Ishikawa (cell line): ENCODE measurements at regions not wholly inside any gene's neighbourhood (a gene's known extent, or its start where the extent isn't known, plus 50 kb on each side); places are given as distances from the start of the nearest gene placed in this dataset.

Source experiments
- CEBPB ChIP-seq: IDR thresholded peaks from 2 replicates; pipeline ENCODE4 v1.6.1; 2012
- CREB1 ChIP-seq: IDR thresholded peaks from 2 replicates; pipeline ENCODE4 v1.6.1; 2012; ENCODE audit warnings: low read depth
- EGR1 ChIP-seq: IDR thresholded peaks from 2 replicates; pipeline ENCODE4 v1.6.1; 2012
- EP300 ChIP-seq: IDR thresholded peaks from 2 replicates; pipeline ENCODE4 v1.6.1; 2012; ENCODE audit warnings: borderline replicate concordance
- FOXM1 ChIP-seq: IDR thresholded peaks from 2 replicates; pipeline ENCODE4 v1.6.1; 2012; ENCODE audit warnings: low read depth, borderline replicate concordance
- NFIC ChIP-seq: IDR thresholded peaks from 2 replicates; pipeline ENCODE4 v1.6.1; 2012
- RAD21 ChIP-seq: IDR thresholded peaks from 2 replicates; pipeline ENCODE4 v1.6.1; 2012; ENCODE audit warnings: low read depth
- REST ChIP-seq: IDR thresholded peaks from 2 replicates; pipeline ENCODE4 v1.6.1; 2012; ENCODE audit warnings: low read depth, mild to moderate bottlenecking
- TAF1 ChIP-seq: IDR thresholded peaks from 2 replicates; pipeline ENCODE4 v1.6.1; 2012; ENCODE audit warnings: low read depth, mild to moderate bottlenecking
- TCF12 ChIP-seq: IDR thresholded peaks from 2 replicates; pipeline ENCODE4 v1.6.1; 2012; ENCODE audit warnings: low read depth
- TEAD4 ChIP-seq: IDR thresholded peaks from 2 replicates; pipeline ENCODE4 v1.6.1; 2012
- YY1 ChIP-seq: IDR thresholded peaks from 2 replicates; pipeline ENCODE4 v1.6.1; 2012; ENCODE audit warnings: low read depth
- ZBTB7A ChIP-seq: IDR thresholded peaks from 2 replicates; pipeline ENCODE4 v1.6.1; 2012; ENCODE audit warnings: low read depth
- TF ChIP-seq, protein P1 (sequence below): IDR thresholded peaks from 2 replicates; pipeline ENCODE4 v1.6.1; 2012
- TF ChIP-seq, protein P2 (sequence below): IDR thresholded peaks from 2 replicates; pipeline ENCODE4 v1.6.1; 2012

- no peak for TF ChIP-seq TCF12
- TF ChIP-seq, protein P1, sequence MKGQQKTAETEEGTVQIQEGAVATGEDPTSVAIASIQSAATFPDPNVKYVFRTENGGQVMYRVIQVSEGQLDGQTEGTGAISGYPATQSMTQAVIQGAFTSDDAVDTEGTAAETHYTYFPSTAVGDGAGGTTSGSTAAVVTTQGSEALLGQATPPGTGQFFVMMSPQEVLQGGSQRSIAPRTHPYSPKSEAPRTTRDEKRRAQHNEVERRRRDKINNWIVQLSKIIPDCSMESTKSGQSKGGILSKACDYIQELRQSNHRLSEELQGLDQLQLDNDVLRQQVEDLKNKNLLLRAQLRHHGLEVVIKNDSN = no peak
Observed at GRCh38 chr2:210922419-210922818, 366.0 kb downstream of the CPS1 start.

DNA sequence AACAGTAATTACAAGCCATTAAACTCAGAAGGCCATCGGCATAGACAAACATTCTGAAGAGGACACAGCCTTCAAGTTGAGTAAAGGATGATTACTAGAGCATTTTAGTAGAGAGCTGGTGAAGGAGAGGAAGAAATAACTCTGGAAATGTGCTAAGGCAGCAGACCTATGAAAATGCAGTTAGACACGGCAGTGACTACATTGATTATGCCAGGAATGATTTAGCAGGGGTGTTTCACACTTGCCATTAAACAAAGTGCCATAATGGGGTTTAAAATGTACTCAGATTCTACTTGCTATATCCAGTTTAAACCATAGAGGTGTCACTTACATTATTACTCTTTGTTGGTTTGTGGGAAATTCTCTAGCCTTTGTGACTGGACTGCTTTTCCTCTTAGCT is 372.3 kb downstream of the CPS1 start:
- TF ChIP-seq TEAD4 (no peak), CREB1 (no peak), EGR1 (no peak), YY1 (no peak), TCF12 (no peak), NFIC (no peak), EP300 (no peak), CEBPB (no peak), FOXM1 (no peak), REST (no peak), RAD21 (no peak), ZBTB7A (no peak)
- TF ChIP-seq, protein P2, sequence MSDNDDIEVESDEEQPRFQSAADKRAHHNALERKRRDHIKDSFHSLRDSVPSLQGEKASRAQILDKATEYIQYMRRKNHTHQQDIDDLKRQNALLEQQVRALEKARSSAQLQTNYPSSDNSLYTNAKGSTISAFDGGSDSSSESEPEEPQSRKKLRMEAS = no peak

DNA sequence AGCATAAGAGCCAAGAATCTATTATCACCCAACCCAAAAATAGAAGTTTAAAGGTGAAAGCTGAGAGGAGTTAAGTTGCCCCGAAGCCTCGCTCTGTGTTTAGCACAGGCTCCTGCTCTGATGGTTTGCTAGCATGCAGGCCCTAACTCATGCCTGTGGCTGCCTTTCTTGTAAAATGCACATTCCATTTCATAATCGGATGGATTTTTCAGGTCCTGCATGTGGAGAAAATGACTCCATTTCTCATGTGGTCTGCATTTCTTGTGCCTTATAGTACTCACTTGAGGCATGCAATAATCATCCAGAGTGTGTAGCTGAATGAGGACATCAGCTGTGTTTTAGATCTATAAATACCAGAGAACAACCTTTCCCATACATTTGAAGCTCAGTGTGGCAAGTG is 381.8 kb downstream of the CPS1 start:
- TF ChIP-seq TAF1 (no peak), YY1 (no peak), TEAD4 (no peak), EP300 (no peak), FOXM1 (no peak), CREB1 (no peak), ZBTB7A (no peak)
- TF ChIP-seq, protein P1 = no peak

GRCh38 chr2:210946395-210946794 is 390.0 kb downstream of the CPS1 start:
- TF ChIP-seq CREB1 = no peak

DNA sequence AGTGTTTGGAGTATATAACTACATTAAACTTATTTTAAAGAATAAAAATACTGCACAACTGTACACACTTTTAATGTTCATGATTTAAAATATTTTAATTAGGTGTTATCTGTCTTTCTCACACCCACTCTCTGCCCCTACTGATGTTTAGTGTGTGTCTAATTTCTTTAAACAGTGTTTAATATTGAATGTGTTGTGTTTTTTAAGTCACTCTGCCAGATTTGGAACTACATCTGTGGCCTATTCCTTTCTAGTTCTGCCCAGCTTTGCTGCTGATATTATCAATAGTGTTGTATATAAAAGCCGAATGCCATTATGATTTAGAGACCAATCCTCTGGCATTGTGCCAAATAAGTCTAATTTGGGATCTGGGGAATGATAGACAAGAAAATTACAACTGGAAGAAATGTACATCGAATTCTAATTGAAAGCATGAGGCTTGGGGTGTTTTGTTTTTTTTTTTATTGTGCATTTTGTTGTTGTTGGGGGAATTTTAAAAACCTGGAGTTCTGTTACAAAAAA is 398.0 kb downstream of the CPS1 start:
- no peak for TF ChIP-seq FOXM1
- no peak for TF ChIP-seq TEAD4
- TF ChIP-seq NFIC = peak; percentile 20; the same call in 1 of the 2 replicates
- TF ChIP-seq EGR1 = no peak
- no peak for TF ChIP-seq REST
- TF ChIP-seq YY1 = no peak

- TF ChIP-seq EGR1 (no peak), YY1 (no peak), ZBTB7A (no peak), REST (no peak), TAF1 (no peak), TCF12 (no peak), CREB1 (no peak), TEAD4 (no peak)
Observed at GRCh38 chr2:210955591-210955990, 399.2 kb downstream of the CPS1 start.
